Cardiac fibroblast (primary cell): ENCODE measurements at regions not wholly inside any gene's neighbourhood (a gene's known extent, or its start where the extent isn't known, plus 50 kb on each side); places are given as distances from the start of the nearest gene placed in this dataset.

Experiments used
- DNase-seq, 2 donors: peaks; one replicate each; pipeline versions ENCODE4 v3.0.0 to v3.0.0-alpha.2; 2010; ENCODE audit warnings: low read depth in 2 of 2
- H3K4me3 ChIP-seq, 2 donors: replicated peaks in 1 of 2; 1 replicate in 1 of 2; 2 replicates in 1 of 2; pipeline ENCODE4 v1.5.1; 2011; ENCODE audit warnings: low read depth in 2 of 2, low read length in 2 of 2, mild to moderate bottlenecking in 2 of 2, moderate library complexity in 1 of 2
- TF ChIP-seq, protein P1 (sequence below): IDR thresholded peaks from one replicate; pipeline ENCODE4 v1.5.1; 2011; ENCODE audit warnings: low read depth, mild to moderate bottlenecking, low read length, inconsistent platforms

DNA sequence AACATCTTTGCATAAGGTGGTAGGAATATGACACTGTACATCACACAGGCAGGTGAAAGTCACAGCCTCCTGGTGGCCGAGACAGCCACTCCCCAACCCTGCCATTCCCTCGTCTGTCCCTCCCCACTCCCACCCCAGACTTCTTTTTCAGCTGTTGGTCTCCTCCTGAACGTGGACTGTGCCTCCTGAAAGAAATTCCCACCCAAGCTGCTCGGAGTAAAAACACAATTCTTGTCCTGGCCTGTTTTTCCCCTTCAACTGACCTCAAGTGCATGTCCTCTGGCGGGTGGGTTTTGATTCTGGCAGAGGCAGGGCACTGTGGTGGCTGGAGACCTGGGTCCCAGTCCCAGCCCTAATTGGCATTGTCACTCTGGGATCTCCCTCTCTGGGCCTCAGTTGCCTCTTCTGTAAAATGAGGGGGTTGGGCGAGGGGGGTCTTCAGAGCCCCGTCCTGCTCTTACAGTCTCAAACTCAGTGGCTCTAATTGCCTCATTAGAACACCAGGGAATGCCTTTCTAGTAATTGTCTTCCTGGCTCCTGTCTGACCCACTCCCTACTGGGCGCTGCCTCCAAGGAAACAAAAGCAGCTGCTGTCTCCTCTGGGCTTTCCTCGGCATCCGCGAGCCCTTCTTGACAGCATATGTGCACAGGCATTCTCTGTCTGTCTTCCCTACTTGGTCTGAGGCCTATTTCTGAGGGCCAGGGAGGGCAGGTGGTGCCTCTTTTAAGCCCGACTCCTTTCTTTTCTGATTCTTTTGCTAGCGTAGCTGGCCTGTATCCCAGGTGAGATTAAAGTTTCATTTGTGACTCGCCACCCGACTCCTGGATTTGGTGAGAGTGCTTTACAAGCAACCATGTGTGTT lies 186.6 kb upstream of the RMST start:
- no peak overlapping the region for H3K4me3 ChIP-seq
- TF ChIP-seq, protein P1, sequence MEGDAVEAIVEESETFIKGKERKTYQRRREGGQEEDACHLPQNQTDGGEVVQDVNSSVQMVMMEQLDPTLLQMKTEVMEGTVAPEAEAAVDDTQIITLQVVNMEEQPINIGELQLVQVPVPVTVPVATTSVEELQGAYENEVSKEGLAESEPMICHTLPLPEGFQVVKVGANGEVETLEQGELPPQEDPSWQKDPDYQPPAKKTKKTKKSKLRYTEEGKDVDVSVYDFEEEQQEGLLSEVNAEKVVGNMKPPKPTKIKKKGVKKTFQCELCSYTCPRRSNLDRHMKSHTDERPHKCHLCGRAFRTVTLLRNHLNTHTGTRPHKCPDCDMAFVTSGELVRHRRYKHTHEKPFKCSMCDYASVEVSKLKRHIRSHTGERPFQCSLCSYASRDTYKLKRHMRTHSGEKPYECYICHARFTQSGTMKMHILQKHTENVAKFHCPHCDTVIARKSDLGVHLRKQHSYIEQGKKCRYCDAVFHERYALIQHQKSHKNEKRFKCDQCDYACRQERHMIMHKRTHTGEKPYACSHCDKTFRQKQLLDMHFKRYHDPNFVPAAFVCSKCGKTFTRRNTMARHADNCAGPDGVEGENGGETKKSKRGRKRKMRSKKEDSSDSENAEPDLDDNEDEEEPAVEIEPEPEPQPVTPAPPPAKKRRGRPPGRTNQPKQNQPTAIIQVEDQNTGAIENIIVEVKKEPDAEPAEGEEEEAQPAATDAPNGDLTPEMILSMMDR: no peak
- no peak for DNase-seq

DNA sequence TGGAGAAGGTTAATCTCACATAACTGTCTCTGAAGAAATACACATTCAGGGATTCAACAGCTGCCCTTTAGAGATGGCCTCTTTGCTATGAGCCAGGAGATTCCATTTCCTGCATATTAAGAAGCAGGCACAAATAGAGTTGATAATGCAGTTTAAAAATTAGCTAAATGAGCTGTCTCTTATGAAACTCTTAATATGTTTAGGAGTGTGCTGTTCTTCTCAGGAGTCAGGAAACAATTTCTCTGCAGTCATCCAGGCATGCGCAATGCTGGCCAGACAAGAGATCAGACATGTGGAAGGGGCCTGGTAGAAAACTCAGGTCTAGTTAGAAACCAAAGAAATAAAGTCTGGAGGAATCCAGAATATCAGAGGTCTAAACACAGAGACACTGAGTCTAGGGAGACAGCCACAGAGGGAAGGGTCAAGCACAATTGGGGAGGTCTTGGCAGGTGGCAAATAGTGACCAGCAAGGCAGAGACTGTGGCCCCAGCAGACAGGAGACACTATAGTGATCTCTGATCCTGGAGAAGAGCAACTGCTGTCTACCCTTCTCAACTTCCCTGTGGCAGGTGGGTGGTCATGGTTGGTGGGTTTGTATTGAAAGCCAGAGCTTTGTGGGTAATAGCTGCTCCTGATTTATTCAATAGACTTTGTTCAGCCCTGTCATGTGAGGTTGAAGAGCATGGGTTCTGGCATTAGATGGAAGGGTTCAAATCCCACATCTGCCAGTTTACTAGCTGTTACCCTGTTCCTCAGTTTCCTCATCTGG lies 185.8 kb upstream of the RMST start:
- H3K4me3 ChIP-seq: no peak overlapping the region
- TF ChIP-seq, protein P1: no peak

DNA sequence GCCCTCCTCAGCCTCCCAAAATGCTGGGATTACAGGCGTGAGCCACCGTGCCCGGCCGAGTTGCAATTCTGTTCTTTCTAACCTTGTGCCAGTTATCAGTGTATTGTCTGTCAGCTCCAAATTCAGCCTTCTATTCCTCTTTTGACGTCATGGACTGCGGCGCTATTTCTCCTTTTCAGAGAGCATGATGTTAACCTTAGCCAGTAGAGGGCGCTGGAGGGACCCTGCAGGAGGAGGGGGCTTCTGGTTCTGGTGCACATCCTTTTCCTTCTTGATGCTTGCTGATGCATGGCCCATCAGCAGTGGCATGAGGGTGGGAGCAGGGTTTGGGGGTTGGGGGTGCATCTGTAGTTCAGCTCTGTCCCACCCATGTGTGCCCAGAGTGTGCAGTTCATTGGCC lies 179.3 kb upstream of the RMST start:
- no peak for DNase-seq
- no peak overlapping the region for H3K4me3 ChIP-seq
- TF ChIP-seq, protein P1: no peak

More for the DNA sequence above, 185.8 kb upstream of the RMST start:
- DNase-seq: no peak

DNA sequence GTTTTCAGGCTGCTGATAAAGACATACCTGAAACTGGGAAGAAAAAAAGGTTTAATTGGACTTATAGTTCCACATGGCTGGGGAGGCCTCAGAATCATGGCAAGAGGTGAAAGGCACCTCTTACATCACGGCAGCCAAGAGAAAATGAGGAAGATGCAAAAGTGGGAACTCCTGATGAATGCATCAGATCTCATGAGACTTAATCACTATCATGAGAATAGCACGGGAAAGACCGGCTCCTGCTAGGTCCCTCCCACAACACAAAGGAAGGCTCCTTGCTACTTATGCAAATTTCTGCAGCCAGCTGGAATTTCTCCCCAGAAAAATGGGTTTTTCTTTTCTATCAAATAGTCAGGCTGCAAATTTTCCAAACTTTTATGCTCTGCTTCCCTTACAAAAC lies 174.1 kb upstream of the RMST start:
- TF ChIP-seq, protein P1: no peak
- DNase-seq: no peak
- H3K4me3 ChIP-seq: no peak overlapping the region

DNA sequence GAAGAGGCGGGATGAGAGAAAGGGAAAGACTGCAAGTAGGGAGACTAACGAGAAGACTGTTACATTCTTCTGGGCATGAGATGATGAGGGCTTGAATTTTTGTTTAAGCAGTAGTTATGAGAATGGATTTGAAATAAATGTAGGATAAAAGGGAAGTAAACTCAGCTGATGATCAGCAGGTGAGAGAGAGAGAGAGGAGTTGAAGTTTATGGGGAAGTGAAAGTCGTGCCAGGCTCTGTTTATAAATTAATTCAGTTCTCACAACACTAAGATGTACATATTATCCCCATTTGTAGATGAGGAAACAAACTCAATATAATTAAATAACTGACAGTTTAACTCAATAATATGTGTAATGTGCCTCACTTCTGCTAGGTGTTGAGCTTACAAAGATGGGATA lies 170.0 kb upstream of the RMST start:
- no peak for DNase-seq
- TF ChIP-seq, protein P1: no peak

DNA sequence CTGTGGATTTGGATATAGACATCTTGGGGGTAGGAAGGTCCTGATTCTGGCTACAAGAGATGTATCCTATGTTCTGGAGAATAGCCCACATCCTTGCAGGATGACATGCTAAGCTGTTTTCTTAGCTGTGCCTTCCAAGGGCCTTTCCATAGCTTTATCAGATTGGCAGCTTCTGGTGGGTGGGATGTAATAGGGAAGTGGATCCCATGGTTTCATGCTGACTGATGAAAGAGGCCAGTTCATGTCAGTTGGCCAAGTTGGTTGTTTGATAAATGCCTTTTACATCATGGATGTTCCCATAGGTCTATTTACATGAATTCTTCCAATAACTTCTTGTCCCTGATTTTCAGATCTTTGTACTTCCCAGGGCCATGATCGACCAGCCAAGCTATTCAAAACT lies 169.1 kb upstream of the RMST start:
- no peak overlapping the region for H3K4me3 ChIP-seq
- TF ChIP-seq, protein P1: no peak
- DNase-seq: no peak

More for the DNA sequence above, 170.0 kb upstream of the RMST start:
- H3K4me3 ChIP-seq: no peak overlapping the region
